A673 (cell line): ENCODE measurements at regions not wholly inside any gene's neighbourhood (a gene's known extent, or its start where the extent isn't known, plus 50 kb on each side); places are given as distances from the start of the nearest gene placed in this dataset.

Experiments used
- EZH2 ChIP-seq: fragments of 200-600 bp; sonication (generic); IDR thresholded peaks from 2 replicates; pipeline ENCODE4 v1.6.1; 2017; ENCODE audit warnings: borderline replicate concordance, low read depth, mild to moderate bottlenecking, mixed read lengths, antibody characterized with exemption, low read length; ENCODE audit not compliant: poor library complexity, severe bottlenecking
- TF ChIP-seq, protein P1 (sequence below): fragments of 300-800, 200-600 bp; sonication (generic); conservative IDR thresholded peaks from 2 replicates; pipeline ENCODE4 v1.5.1; 2017; ENCODE audit warnings: low read depth, mild to moderate bottlenecking, antibody characterized with exemption, low read length, moderate library complexity, mixed read lengths

GRCh38 chr15:26051761-26052675 lies 188.9 kb upstream of the ATP10A start:
- TF ChIP-seq, protein P1, sequence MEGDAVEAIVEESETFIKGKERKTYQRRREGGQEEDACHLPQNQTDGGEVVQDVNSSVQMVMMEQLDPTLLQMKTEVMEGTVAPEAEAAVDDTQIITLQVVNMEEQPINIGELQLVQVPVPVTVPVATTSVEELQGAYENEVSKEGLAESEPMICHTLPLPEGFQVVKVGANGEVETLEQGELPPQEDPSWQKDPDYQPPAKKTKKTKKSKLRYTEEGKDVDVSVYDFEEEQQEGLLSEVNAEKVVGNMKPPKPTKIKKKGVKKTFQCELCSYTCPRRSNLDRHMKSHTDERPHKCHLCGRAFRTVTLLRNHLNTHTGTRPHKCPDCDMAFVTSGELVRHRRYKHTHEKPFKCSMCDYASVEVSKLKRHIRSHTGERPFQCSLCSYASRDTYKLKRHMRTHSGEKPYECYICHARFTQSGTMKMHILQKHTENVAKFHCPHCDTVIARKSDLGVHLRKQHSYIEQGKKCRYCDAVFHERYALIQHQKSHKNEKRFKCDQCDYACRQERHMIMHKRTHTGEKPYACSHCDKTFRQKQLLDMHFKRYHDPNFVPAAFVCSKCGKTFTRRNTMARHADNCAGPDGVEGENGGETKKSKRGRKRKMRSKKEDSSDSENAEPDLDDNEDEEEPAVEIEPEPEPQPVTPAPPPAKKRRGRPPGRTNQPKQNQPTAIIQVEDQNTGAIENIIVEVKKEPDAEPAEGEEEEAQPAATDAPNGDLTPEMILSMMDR = no peak
- TF ChIP-seq EZH2 = no peak
